H1 (cell line): ENCODE measurements at regions not wholly inside any gene's neighbourhood (a gene's known extent, or its start where the extent isn't known, plus 50 kb on each side); places are given as distances from the start of the nearest gene placed in this dataset.
"Not testable (repeated sequence)": the region's sequence is repeated elsewhere in the genome, so short reads cannot be mapped to it uniquely, and the experiment has no call there.

Experiments
- CTCF ChIA-PET: fragments of 300-600 bp; sonication (Branson Sonifier 250); formaldehyde crosslinking; loops from one replicate; lab custom pipeline; 2021; ENCODE audit not compliant: partially characterized antibody; lab: Charles Lee
- POLR2A ChIA-PET: fragments of 300-600 bp; sonication (Branson Sonifier 250); formaldehyde crosslinking; loops from one replicate; lab custom pipeline; 2021; ENCODE audit warnings: inconsistent platforms; ENCODE audit not compliant: partially characterized antibody; lab: Charles Lee
- DNase-seq, 2 experiments: peaks; one replicate each; pipeline versions ENCODE4 v3.0.0 to v3.0.0-alpha.2; 2010 to 2022; ENCODE audit warnings: low spot score in 2 of 2, low read depth in 1 of 2, mixed read lengths in 1 of 2
- FAIRE-seq: peaks from 2 replicates; lab custom pipeline; 2011; peaks lifted over from hg19 to GRCh38; lab: Jason Lieb, UNC
- H2AFZ ChIP-seq: 2 replicates; pipeline ENCODE4 v1.8.1; 2012; ENCODE audit warnings: low read length, inconsistent platforms
- H2AK5ac ChIP-seq: 2 replicates; pipeline ENCODE4 v1.6.1; 2013; ENCODE audit warnings: low read depth, low read length
- H2BK120ac ChIP-seq: replicated peaks from 2 replicates; pipeline ENCODE3; 2013; ENCODE audit warnings: low read depth, low read length, inconsistent platforms
- H2BK12ac ChIP-seq: 2 replicates; pipeline ENCODE4 v1.6.1; 2013; ENCODE audit warnings: low read depth, low read length
- H2BK15ac ChIP-seq: 2 replicates; pipeline ENCODE4 v1.6.1; 2013; ENCODE audit warnings: low read length
- H2BK20ac ChIP-seq: 2 replicates; pipeline ENCODE4 v1.6.1; 2013; ENCODE audit warnings: low read length
- H2BK5ac ChIP-seq: 2 replicates; pipeline ENCODE4 v1.6.1; 2013; ENCODE audit warnings: low read depth, low read length
- H3K14ac ChIP-seq: 2 replicates; pipeline ENCODE4 v1.6.1; 2013; ENCODE audit warnings: inconsistent platforms; ENCODE audit not compliant: insufficient read length
- H3K18ac ChIP-seq: 2 replicates; pipeline ENCODE4 v1.6.1; 2013; ENCODE audit warnings: low read length; ENCODE audit errors: extremely low read depth
- H3K23ac ChIP-seq: 2 replicates; pipeline ENCODE4 v1.6.1; 2013; ENCODE audit warnings: inconsistent platforms; ENCODE audit not compliant: insufficient read length
- H3K23me2 ChIP-seq: 2 replicates; pipeline ENCODE4 v1.6.1; 2013; ENCODE audit warnings: low read depth, low read length
- H3K27ac ChIP-seq: 2 replicates; pipeline ENCODE4 v1.6.1; 2011; ENCODE audit warnings: low read depth, low read length, inconsistent platforms
- H3K27me3 ChIP-seq, 4 experiments: replicated peaks in 1 of 4; 1 replicate in 1 of 4; 2 replicates in 3 of 4; pipeline versions ENCODE4 v1.6.1 to v1.8.1; 2011 to 2013; ENCODE audit warnings: low read length in 3 of 4, mild to moderate bottlenecking in 3 of 4, inconsistent platforms in 2 of 4, mixed read lengths in 2 of 4, moderate library complexity in 1 of 4; ENCODE audit not compliant: control insufficient read depth in 3 of 4, insufficient read depth in 3 of 4; ENCODE audit errors: extremely low read depth in 1 of 4
- H3K36me3 ChIP-seq, 4 experiments: 2 replicates each; pipeline versions ENCODE4 v1.6.1 to v1.8.1; 2011 to 2013; ENCODE audit warnings: mild to moderate bottlenecking in 4 of 4, low read length in 3 of 4, moderate library complexity in 2 of 4, control low read depth in 1 of 4, inconsistent platforms in 1 of 4; ENCODE audit not compliant: insufficient read depth in 4 of 4, control insufficient read depth in 2 of 4
- H3K4ac ChIP-seq: replicated peaks from 2 replicates; pipeline ENCODE3; 2013; ENCODE audit warnings: low read length, low read depth, mixed read lengths, inconsistent platforms; ENCODE audit not compliant: insufficient read length
- H3K4me1 ChIP-seq, 4 experiments: replicated peaks in 1 of 4; 1 replicate in 1 of 4; 2 replicates in 3 of 4; pipeline versions ENCODE4 v1.6.1 to v1.8.1; 2011 to 2013; ENCODE audit warnings: low read length in 3 of 4, inconsistent platforms in 2 of 4, mixed read lengths in 1 of 4; ENCODE audit not compliant: insufficient read depth in 4 of 4, control insufficient read depth in 3 of 4
- H3K4me2 ChIP-seq, 2 experiments: 2 replicates each; pipeline versions ENCODE4 v1.6.1 to v1.8.1; 2011 to 2013; ENCODE audit warnings: low read depth in 2 of 2, low read length in 2 of 2, control low read depth in 1 of 2, inconsistent platforms in 1 of 2, mild to moderate bottlenecking in 1 of 2; ENCODE audit not compliant: insufficient read depth in 1 of 2
- H3K4me3 ChIP-seq, 4 experiments: fragments of 200-600, 300-600 bp in 1 of 4; sonication (generic), shearing (Covaris generic), sonication (Bioruptor Twin) in 1 of 4; 2 replicates each; pipeline versions ENCODE4 v1.5.1 to v1.8.1; 2011 to 2016; ENCODE audit warnings: low read length in 4 of 4, low read depth in 3 of 4, control low read depth in 2 of 4, inconsistent platforms in 2 of 4, mild to moderate bottlenecking in 2 of 4, mixed read lengths in 1 of 4, moderate library complexity in 1 of 4; ENCODE audit not compliant: insufficient read depth in 2 of 4; ENCODE audit errors: extremely low read depth in 1 of 4
- H3K56ac ChIP-seq: replicated peaks from 2 replicates; pipeline ENCODE3; 2013; ENCODE audit warnings: low read depth, mild to moderate bottlenecking, mixed read lengths, low read length, inconsistent platforms; ENCODE audit not compliant: insufficient read length
- H3K79me1 ChIP-seq: 2 replicates; pipeline ENCODE4 v1.6.1; 2013; ENCODE audit warnings: low read depth, low read length, control low read depth
- H3K79me2 ChIP-seq, 2 experiments: 2 replicates each; pipeline versions ENCODE4 v1.6.1 to v1.8.1; 2012 to 2013; ENCODE audit warnings: low read length in 2 of 2, mild to moderate bottlenecking in 2 of 2, inconsistent platforms in 1 of 2; ENCODE audit not compliant: insufficient read depth in 2 of 2, control insufficient read depth in 1 of 2
- H3K9ac ChIP-seq, 4 experiments: replicated peaks in 1 of 4; 1 replicate in 1 of 4; 2 replicates in 3 of 4; pipeline versions ENCODE4 v1.6.1 to v1.8.1; 2011 to 2013; ENCODE audit warnings: low read depth in 3 of 4, low read length in 3 of 4, control low read depth in 2 of 4, mild to moderate bottlenecking in 2 of 4, moderate library complexity in 2 of 4, inconsistent platforms in 1 of 4; ENCODE audit errors: extremely low read depth in 1 of 4
- H3K9me3 ChIP-seq, 2 experiments: 2 replicates each; pipeline versions ENCODE4 v1.6.1 to v1.8.1; 2012 to 2013; ENCODE audit warnings: mild to moderate bottlenecking in 2 of 2, moderate library complexity in 2 of 2, control low read depth in 1 of 2, inconsistent platforms in 1 of 2, low read depth in 1 of 2, low read length in 1 of 2, mixed read lengths in 1 of 2; ENCODE audit not compliant: insufficient read depth in 2 of 2
- H4K20me1 ChIP-seq, 2 experiments: replicated peaks in 1 of 2; 2 replicates each; pipeline versions ENCODE3 to v1.8.1; 2011 to 2013; ENCODE audit warnings: inconsistent platforms in 2 of 2, low read length in 2 of 2, mild to moderate bottlenecking in 1 of 2; ENCODE audit not compliant: insufficient read depth in 2 of 2, control insufficient read depth in 1 of 2
- H4K5ac ChIP-seq: 2 replicates; pipeline ENCODE4 v1.6.1; 2013; ENCODE audit warnings: low read length, low read depth, mixed read lengths, inconsistent platforms; ENCODE audit not compliant: insufficient read length
- H4K8ac ChIP-seq: 2 replicates; pipeline ENCODE4 v1.8.0; 2013; ENCODE audit warnings: mild to moderate bottlenecking, moderate library complexity, low read length, inconsistent platforms; ENCODE audit not compliant: insufficient read depth; ENCODE audit errors: extremely low read depth
- H4K91ac ChIP-seq: replicated peaks from 2 replicates; pipeline ENCODE3; 2013; ENCODE audit warnings: low read length, mixed read lengths, inconsistent platforms; ENCODE audit not compliant: insufficient read length
- WGBS, 2 experiments: shearing (Covaris generic) in 1 of 2; methylation state at CpG; one replicate each; pipeline versions ENCODE4 v1.1.6 to v1.1.7; 2013 to 2015; ENCODE audit warnings: low lambda C conversion rate in 2 of 2, mixed read lengths in 2 of 2, inconsistent platforms in 1 of 2, low coverage in 1 of 2, missing lambda C conversion rate in 1 of 2; ENCODE audit not compliant: insufficient replicate concordance in 2 of 2, insufficient coverage in 1 of 2, insufficient read length in 1 of 2; ENCODE audit errors: extremely low coverage in 1 of 2, missing lambda C conversion rate in 1 of 2; 5-methylcytosine and 5-hydroxymethylcytosine counted together

- CTCF ChIA-PET, H3K4me1 ChIP-seq, H2BK120ac ChIP-seq, H2BK5ac ChIP-seq, H3K23ac ChIP-seq, H3K4me3 ChIP-seq, H2BK20ac ChIP-seq, H2BK15ac ChIP-seq, H3K27ac ChIP-seq, H3K4ac ChIP-seq, H3K14ac ChIP-seq, H3K23me2 ChIP-seq, H3K79me1 ChIP-seq, DNase-seq, H2AK5ac ChIP-seq, H3K4me2 ChIP-seq, H3K27me3 ChIP-seq, H3K56ac ChIP-seq, H4K8ac ChIP-seq, H3K18ac ChIP-seq, H4K91ac ChIP-seq, H2AFZ ChIP-seq, H3K9ac ChIP-seq, H3K9me3 ChIP-seq, H4K5ac ChIP-seq, FAIRE-seq, H4K20me1 ChIP-seq, H3K79me2 ChIP-seq, POLR2A ChIA-PET, H2BK12ac ChIP-seq, H3K36me3 ChIP-seq: not testable (repeated sequence)
- 89% methylated on average over 6 of the region's 6 CpGs; no CpG with 5 or more reads in 1 of the 2 experiments for WGBS, 2 experiments
Observed at GRCh38 chr13:50256536-50257321, 241.5 kb downstream of the KCNRG start.
